ENCODE measurements at regions not wholly inside any gene's neighbourhood (a gene's known extent, or its start where the extent isn't known, plus 50 kb on each side); places are given as distances from the start of the nearest gene placed in this dataset.

- no peak for TF ChIP-seq CTCF (IDR thresholded peaks at IDR 0.05)
- TF ChIP-seq POLR2AphosphoS5 (IDR thresholded peaks at IDR 0.05): no peak
These were observed 710.8 kb downstream of the DOK5 start for GRCh38 chr20:55186228-55186627.
